ENCODE measurements at regions not wholly inside any gene's neighbourhood (a gene's known extent, or its start where the extent isn't known, plus 50 kb on each side); places are given as distances from the start of the nearest gene placed in this dataset.

DNA sequence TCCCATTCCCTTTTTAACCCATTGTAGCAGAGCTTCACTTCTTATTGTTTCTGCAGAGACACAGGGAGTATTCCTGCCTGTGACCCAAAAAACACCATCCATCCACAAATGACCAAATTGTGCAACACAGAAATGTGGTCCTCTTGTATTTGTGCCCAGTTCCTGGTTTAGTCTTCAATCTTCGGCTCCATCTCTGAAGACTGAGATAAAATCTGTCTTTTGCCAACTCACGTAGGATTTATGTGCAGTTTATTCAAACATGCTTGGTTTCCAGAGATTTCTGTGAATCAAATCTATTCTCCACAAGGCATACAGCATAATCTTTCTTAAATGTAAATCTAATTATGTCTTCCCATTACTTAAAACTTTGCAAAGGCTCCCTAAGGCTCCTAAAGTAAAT, 307.0 kb downstream of the AASDHPPT start:
- H4K20me1 ChIP-seq (ENCODE audit: insufficient read depth, low read length): no peaks in the 10 kb centered on the region
- H3K9ac ChIP-seq (ENCODE audit: insufficient read depth, low read length, poor library complexity, severe bottlenecking): no peak overlapping the region
- no CpG with 5 or more reads among the region's 2 CpGs for WGBS (ENCODE audit: insufficient coverage)
- no peaks in the 10 kb centered on the region for H3K27me3 ChIP-seq (ENCODE audit: control insufficient read depth in 2 of 2, insufficient read depth in 2 of 2, low read length in 2 of 2)
- peaks cover 1 to 11% (median 7%) of the 10 kb centered on the region in 7 donors for H3K9me3 Mint-ChIP-seq
- no peak overlapping the region for H3K4me3 Mint-ChIP-seq
- H3K79me2 ChIP-seq (ENCODE audit: insufficient read depth, low read length): no peaks in the 10 kb centered on the region
- no peak overlapping the region for H3K4me3 ChIP-seq (replicated peaks in 1 of 3; ENCODE audit: low read depth in 2 of 3, low read length in 3 of 3)
- no peaks in the 10 kb centered on the region for H3K4me1 Mint-ChIP-seq
- no peak overlapping the region for H3K27ac Mint-ChIP-seq
- H2AFZ ChIP-seq (ENCODE audit: insufficient read depth, low read depth, low read length, poor library complexity, severe bottlenecking): no peak overlapping the region
- TF ChIP-seq, protein P1, sequence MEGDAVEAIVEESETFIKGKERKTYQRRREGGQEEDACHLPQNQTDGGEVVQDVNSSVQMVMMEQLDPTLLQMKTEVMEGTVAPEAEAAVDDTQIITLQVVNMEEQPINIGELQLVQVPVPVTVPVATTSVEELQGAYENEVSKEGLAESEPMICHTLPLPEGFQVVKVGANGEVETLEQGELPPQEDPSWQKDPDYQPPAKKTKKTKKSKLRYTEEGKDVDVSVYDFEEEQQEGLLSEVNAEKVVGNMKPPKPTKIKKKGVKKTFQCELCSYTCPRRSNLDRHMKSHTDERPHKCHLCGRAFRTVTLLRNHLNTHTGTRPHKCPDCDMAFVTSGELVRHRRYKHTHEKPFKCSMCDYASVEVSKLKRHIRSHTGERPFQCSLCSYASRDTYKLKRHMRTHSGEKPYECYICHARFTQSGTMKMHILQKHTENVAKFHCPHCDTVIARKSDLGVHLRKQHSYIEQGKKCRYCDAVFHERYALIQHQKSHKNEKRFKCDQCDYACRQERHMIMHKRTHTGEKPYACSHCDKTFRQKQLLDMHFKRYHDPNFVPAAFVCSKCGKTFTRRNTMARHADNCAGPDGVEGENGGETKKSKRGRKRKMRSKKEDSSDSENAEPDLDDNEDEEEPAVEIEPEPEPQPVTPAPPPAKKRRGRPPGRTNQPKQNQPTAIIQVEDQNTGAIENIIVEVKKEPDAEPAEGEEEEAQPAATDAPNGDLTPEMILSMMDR (IDR thresholded peaks at IDR 0.05): no peak
- no peak overlapping the region for H3K27ac ChIP-seq (ENCODE audit: low read depth in 1 of 2, low read length in 2 of 2)
- no peak overlapping the region for H3K4me2 ChIP-seq (replicated peaks; ENCODE audit: extremely low read depth, low read length, poor library complexity, severe bottlenecking)
- intact Hi-C loops (cut with micrococcal nuclease): no loop called here
- no peaks in the 10 kb centered on the region for H3K4me1 ChIP-seq (ENCODE audit: control insufficient read depth in 1 of 2, insufficient read depth in 2 of 2, low read length in 2 of 2)
- H3K36me3 ChIP-seq (replicated peaks in 1 of 2; ENCODE audit: control insufficient read depth in 1 of 2, insufficient read depth in 2 of 2, low read length in 2 of 2): no peaks in the 10 kb centered on the region
- H3K27me3 Mint-ChIP-seq (ENCODE audit: low read depth in 3 of 3): peaks cover 0 to 2% (median 0%) of the 10 kb centered on the region in 3 donors
- H3K36me3 Mint-ChIP-seq: no peaks in the 10 kb centered on the region
- H3K9me3 ChIP-seq (replicated peaks in 1 of 2; ENCODE audit: control insufficient read depth in 1 of 2, insufficient read depth in 1 of 2, low read length in 2 of 2): no peaks in the 10 kb centered on the region
- DNase-seq: no peak

GRCh38 chr11:106386519-106386918, 309.1 kb downstream of the AASDHPPT start:
- no peaks in the 10 kb centered on the region for H3K27me3 ChIP-seq (ENCODE audit: control insufficient read depth in 2 of 2, insufficient read depth in 2 of 2, low read length in 2 of 2)
- no peaks in the 10 kb centered on the region for H3K36me3 Mint-ChIP-seq

More at GRCh38 chr11:106386519-106386918, 309.1 kb downstream of the AASDHPPT start:
- no peaks in the 10 kb centered on the region for H3K9me3 ChIP-seq (replicated peaks in 1 of 2; ENCODE audit: control insufficient read depth in 1 of 2, insufficient read depth in 1 of 2, low read length in 2 of 2)
- intact Hi-C loops (cut with micrococcal nuclease): no loop called here
- H3K27me3 Mint-ChIP-seq (ENCODE audit: low read depth in 3 of 3): no peaks in the 10 kb centered on the region
- TF ChIP-seq, protein P1 (IDR thresholded peaks at IDR 0.05): no peak
- no peak overlapping the region for H3K4me2 ChIP-seq (replicated peaks; ENCODE audit: extremely low read depth, low read length, poor library complexity, severe bottlenecking)
- 100% methylated on average over 1 of the region's 2 CpGs for WGBS (ENCODE audit: insufficient coverage)
- no peaks in the 10 kb centered on the region for H3K36me3 ChIP-seq (replicated peaks in 1 of 2; ENCODE audit: control insufficient read depth in 1 of 2, insufficient read depth in 2 of 2, low read length in 2 of 2)
- H3K9ac ChIP-seq (ENCODE audit: insufficient read depth, low read length, poor library complexity, severe bottlenecking): no peak overlapping the region
- DNase-seq: no peak
- H3K4me1 Mint-ChIP-seq: no peaks in the 10 kb centered on the region
- no peak overlapping the region for H3K27ac Mint-ChIP-seq
- H3K27ac ChIP-seq (ENCODE audit: low read depth in 1 of 2, low read length in 2 of 2): no peak overlapping the region
- H3K4me3 ChIP-seq (replicated peaks in 1 of 3; ENCODE audit: low read depth in 2 of 3, low read length in 3 of 3): no peak overlapping the region
- H2AFZ ChIP-seq (ENCODE audit: insufficient read depth, low read depth, low read length, poor library complexity, severe bottlenecking): no peak overlapping the region
- no peak overlapping the region for H3K4me3 Mint-ChIP-seq
- H3K4me1 ChIP-seq (ENCODE audit: control insufficient read depth in 1 of 2, insufficient read depth in 2 of 2, low read length in 2 of 2): no peaks in the 10 kb centered on the region
- H3K79me2 ChIP-seq (ENCODE audit: insufficient read depth, low read length): no peaks in the 10 kb centered on the region
- no peaks in the 10 kb centered on the region for H4K20me1 ChIP-seq (ENCODE audit: insufficient read depth, low read length)
- peaks cover 1 to 13% (median 10%) of the 10 kb centered on the region in 7 donors for H3K9me3 Mint-ChIP-seq
